ENCODE measurements at regions not wholly inside any gene's neighbourhood (a gene's known extent, or its start where the extent isn't known, plus 50 kb on each side); places are given as distances from the start of the nearest gene placed in this dataset.

DNA sequence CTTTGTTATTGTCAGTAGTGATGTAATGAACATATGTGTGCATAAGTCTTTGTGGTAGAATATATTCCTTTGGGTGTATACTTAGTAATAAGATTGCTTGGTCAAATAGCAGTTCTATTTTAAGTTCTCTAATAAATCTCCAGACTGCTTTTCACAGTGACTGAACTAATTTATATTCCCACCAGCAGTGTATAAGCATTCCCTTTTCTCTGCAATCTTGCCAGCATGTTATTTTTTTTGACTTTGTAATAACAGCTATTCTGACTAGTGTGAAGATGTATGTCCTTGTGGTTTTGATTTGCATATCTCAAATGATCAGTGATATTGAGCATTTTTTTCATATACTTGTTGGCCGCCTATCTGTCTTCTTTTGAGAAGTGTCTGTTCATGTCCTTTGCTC is 111.5 kb upstream of the CDH12 start:
- no peak for DNase-seq (ENCODE audit: low read depth)
- H3K4me3 ChIP-seq (ENCODE audit: control insufficient read depth, low read depth, low read length) = no peak overlapping the region
- TF ChIP-seq, protein P1, sequence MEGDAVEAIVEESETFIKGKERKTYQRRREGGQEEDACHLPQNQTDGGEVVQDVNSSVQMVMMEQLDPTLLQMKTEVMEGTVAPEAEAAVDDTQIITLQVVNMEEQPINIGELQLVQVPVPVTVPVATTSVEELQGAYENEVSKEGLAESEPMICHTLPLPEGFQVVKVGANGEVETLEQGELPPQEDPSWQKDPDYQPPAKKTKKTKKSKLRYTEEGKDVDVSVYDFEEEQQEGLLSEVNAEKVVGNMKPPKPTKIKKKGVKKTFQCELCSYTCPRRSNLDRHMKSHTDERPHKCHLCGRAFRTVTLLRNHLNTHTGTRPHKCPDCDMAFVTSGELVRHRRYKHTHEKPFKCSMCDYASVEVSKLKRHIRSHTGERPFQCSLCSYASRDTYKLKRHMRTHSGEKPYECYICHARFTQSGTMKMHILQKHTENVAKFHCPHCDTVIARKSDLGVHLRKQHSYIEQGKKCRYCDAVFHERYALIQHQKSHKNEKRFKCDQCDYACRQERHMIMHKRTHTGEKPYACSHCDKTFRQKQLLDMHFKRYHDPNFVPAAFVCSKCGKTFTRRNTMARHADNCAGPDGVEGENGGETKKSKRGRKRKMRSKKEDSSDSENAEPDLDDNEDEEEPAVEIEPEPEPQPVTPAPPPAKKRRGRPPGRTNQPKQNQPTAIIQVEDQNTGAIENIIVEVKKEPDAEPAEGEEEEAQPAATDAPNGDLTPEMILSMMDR (conservative IDR thresholded peaks at IDR 0.05; ENCODE audit: control insufficient read depth, insufficient read depth, low read depth, low read length) = no peak

DNA sequence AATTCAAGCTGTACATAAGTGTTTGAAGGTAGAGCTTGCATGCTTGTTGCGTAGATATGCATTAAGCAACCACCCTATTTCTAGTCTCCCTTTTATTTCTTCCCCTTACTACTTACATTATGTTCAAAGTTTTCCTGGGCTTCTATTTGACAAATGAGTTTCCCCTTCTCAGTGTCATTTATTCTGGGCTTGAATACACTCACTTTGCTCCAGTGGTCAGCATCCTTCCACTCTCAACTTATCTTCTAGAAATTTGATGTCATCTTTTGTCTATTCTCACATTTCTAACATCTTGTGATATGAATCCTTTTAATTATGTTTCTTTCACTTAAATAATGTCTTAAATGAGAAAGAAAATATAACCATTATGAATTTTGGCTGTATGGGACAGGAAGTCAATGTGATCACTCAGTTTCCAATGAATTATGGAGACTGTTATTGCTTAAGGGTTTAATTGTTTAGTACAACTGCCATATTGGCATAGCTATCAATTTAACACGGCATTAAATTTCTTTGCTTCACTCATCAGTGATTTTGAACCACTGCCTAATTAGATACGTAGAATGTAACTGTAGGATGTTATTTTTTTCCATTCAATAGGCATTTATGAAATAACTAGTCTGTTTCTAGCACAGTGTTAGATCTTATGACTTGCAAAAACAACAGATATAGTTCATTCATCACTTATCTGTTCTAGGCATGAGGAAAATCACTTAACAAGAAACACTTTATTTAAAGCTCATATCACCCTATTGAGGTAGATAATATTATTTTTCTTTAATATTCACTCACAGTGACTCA is 105.5 kb upstream of the CDH12 start:
- TF ChIP-seq, protein P1 (conservative IDR thresholded peaks at IDR 0.05; ENCODE audit: control insufficient read depth, insufficient read depth, low read depth, low read length) = no peak
- DNase-seq (ENCODE audit: low read depth) = no peak
- no peak overlapping the region for H3K4me3 ChIP-seq (ENCODE audit: control insufficient read depth, low read depth, low read length)

DNA sequence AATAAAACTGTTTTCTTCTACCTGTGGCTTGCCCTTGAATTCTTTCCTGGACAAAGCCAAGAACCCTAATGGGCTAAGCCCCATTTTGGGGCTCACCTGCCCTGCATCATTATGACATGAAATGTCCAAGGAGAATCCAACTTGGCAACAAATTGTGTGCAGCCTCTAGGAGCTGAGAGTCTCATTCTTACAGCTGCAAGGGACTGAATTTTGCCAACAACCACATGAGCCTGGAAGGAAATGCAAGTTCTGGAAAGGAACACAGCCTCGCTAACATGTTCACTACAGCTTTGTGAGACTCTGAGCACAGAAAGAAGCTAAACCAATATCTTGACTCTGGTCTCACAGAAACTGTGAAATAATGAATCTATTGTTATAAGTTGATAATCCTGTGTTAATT is 94.8 kb upstream of the CDH12 start:
- DNase-seq (ENCODE audit: low read depth) = no peak
- TF ChIP-seq, protein P1 (conservative IDR thresholded peaks at IDR 0.05; ENCODE audit: control insufficient read depth, insufficient read depth, low read depth, low read length) = no peak
- H3K4me3 ChIP-seq (ENCODE audit: control insufficient read depth, low read depth, low read length) = no peak overlapping the region

DNA sequence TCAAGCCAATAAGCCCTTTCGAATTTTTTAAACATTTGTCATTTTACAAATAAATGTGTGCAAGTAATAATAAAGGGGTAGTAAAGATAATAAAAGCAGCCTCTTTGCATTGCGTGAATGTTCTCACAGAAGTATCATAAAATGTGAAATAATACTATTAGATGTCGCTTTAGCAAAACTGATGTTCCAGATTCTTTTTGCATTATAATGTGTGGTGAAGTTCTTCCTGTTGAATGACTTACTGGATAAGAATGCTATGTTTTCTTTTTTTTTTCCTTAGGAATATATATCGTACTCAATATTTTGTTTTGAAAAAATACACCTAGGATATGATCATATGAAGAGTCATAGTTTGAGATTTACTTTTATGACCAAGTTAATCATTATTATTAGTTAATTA is 85.2 kb upstream of the CDH12 start:
- H3K4me3 ChIP-seq (ENCODE audit: control insufficient read depth, low read depth, low read length) = no peak overlapping the region
- TF ChIP-seq, protein P1 (conservative IDR thresholded peaks at IDR 0.05; ENCODE audit: control insufficient read depth, insufficient read depth, low read depth, low read length) = no peak
- DNase-seq (ENCODE audit: low read depth) = no peak

DNA sequence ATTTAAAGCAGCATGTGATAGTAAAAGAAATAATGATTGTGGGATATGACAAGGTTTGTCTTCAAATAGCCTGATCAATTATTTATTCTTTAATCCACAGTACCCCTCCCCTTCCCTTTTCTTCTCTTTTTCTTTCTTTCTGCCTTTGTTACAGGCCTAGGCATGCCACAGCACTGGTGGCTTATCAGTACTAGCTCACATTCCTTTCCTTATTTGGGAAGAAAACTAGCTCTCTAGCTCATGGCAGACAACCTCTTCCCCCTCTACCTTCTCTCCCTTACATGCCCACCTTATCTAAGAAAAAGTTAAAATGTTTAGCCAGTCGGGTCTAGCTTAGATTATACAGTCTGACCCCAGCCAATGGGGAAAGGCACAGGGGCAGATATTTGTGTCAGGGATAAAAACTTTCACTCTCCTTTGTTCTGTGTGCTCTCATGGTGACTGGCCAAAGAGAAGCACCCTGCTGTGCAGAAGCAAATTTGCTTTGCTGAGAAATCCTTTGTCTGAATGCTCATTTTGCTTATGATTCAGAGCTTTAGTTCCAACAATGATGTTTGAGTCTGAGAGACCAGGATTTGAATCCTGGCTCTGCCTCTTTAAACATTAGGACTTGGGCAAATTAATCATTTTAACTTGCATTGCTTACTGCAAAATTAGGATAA is 75.8 kb upstream of the CDH12 start:
- H3K4me3 ChIP-seq (ENCODE audit: control insufficient read depth, low read depth, low read length) = no peak overlapping the region
- no peak for DNase-seq (ENCODE audit: low read depth)
- TF ChIP-seq, protein P1 (conservative IDR thresholded peaks at IDR 0.05; ENCODE audit: control insufficient read depth, insufficient read depth, low read depth, low read length) = no peak

DNA sequence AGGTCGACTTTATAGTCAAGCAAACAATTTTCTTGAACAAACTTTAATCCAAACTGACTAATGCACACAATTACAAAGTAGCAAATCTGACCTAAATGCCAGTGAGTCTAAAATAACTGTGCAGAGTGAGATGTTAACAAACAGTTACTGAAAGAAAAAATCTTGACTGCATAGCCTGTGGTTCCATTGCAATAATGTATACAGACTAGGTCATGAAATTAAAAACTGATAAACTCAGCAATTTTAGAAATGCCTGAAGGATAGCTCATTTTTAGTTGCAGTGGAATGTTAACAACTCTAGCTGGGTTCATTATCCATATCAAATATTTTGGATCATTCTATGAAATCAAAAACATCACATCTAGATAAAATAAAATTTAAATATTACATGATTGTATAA is 73.4 kb upstream of the CDH12 start:
- no peak overlapping the region for H3K4me3 ChIP-seq (ENCODE audit: control insufficient read depth, low read depth, low read length)
- TF ChIP-seq, protein P1 (conservative IDR thresholded peaks at IDR 0.05; ENCODE audit: control insufficient read depth, insufficient read depth, low read depth, low read length) = no peak
- DNase-seq (ENCODE audit: low read depth) = no peak
